ENCODE measurements at regions not wholly inside any gene's neighbourhood (a gene's known extent, or its start where the extent isn't known, plus 50 kb on each side); places are given as distances from the start of the nearest gene placed in this dataset.
"Not testable (repeated sequence)": the region's sequence is repeated elsewhere in the genome, so short reads cannot be mapped to it uniquely, and the experiment has no call there.

DNA sequence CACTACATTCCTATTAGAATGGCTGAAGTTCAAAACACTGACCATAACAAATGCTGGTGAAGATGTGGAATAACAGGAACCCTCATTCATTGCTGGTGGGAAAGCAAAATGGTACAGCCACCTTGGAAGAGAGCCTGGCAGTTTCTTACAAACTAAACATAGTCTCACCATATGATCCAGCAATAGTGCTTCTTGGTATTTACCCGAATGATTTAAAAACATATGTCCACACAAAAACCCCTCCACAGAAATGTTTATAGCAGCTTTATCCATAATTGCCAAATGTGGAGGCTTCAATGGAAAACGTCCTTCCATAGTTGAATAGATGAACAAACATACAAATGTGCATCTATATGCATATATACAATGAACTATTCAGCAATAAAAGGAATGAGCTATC is 330.8 kb downstream of the BTBD3 start:
- Histone ChIP-seq H3K9ac (ENCODE audit: low read length in 5 of 5) (no peak overlapping the region), H3K36me3 (ENCODE audit: control insufficient read depth in 5 of 5, insufficient read depth in 5 of 5, low read length in 5 of 5) (no peaks in the 10 kb centered on the region), H3K9me3 (ENCODE audit: control insufficient read depth in 5 of 5, low read length in 5 of 5) (peaks cover 0 to 3% (median 0%) of the 10 kb centered on the region in 5 donors), H3K4me3 (ENCODE audit: low read depth in 1 of 5, low read length in 5 of 5) (no peak overlapping the region), H3K27me3 (ENCODE audit: control insufficient read depth in 5 of 5, insufficient read depth in 4 of 5, low read length in 5 of 5) (no peaks in the 10 kb centered on the region), H3K27ac (ENCODE audit: low read depth, low read length) (no peak overlapping the region), H3K4me1 (ENCODE audit: control insufficient read depth in 5 of 5, insufficient read depth in 5 of 5, low read length in 5 of 5) (no peaks in the 10 kb centered on the region)

DNA sequence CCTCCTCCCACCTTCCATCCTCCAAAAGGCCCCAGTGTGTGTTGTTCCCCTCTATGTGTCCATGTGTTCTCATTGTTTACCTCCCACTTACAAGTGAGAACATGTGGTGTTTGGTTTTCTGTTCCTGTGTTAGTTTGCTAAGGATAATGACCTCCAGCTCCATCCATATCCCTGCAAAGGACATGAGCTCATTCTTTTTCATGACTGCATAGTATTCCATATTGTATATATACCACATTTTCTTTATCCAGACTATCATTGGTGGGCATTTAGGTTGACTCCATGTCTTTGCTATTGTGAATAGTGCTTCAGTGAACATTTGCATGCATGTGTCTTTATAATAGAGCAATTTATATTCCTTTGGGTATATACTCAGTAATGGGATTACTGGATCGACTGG is 333.0 kb downstream of the BTBD3 start:
- not testable (repeated sequence) for H3K4me3 ChIP-seq (ENCODE audit: low read depth in 1 of 5, low read length in 5 of 5); H3K9me3 ChIP-seq (ENCODE audit: control insufficient read depth in 5 of 5, low read length in 5 of 5); H3K27ac ChIP-seq (ENCODE audit: low read depth, low read length); H3K9ac ChIP-seq (ENCODE audit: low read length in 5 of 5); H3K4me1 ChIP-seq (ENCODE audit: control insufficient read depth in 5 of 5, insufficient read depth in 5 of 5, low read length in 5 of 5); H3K27me3 ChIP-seq (ENCODE audit: control insufficient read depth in 5 of 5, insufficient read depth in 4 of 5, low read length in 5 of 5); H3K36me3 ChIP-seq (ENCODE audit: control insufficient read depth in 5 of 5, insufficient read depth in 5 of 5, low read length in 5 of 5)

DNA sequence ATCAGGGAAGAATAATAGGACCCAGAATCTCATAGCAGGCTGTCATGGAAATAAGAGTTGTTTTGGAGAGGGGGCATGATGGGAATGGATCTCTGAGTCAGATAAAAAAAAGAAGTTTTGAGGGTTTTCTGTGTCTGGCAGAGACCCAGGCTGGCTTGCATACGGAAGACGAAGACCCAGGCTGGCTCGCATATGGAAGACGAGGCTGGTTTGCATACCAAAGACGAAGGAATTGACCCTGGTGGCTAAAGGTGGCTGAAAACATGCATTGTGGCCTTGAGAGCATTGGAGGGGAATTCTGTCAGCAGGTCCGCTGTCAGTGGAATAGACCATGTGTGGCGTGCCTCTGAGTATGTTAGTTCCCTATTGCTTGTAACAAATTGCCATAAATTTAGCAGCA is 335.1 kb downstream of the BTBD3 start:
- Histone ChIP-seq H3K27ac (ENCODE audit: low read depth, low read length) (no peak overlapping the region), H3K27me3 (ENCODE audit: control insufficient read depth in 5 of 5, insufficient read depth in 4 of 5, low read length in 5 of 5) (no peaks in the 10 kb centered on the region), H3K36me3 (ENCODE audit: control insufficient read depth in 5 of 5, insufficient read depth in 5 of 5, low read length in 5 of 5) (no peaks in the 10 kb centered on the region), H3K9me3 (ENCODE audit: control insufficient read depth in 5 of 5, low read length in 5 of 5) (no peaks in the 10 kb centered on the region), H3K4me1 (ENCODE audit: control insufficient read depth in 5 of 5, insufficient read depth in 5 of 5, low read length in 5 of 5) (peaks cover 0 to 7% (median 0%) of the 10 kb centered on the region in 5 donors), H3K9ac (ENCODE audit: low read length in 5 of 5) (no peak overlapping the region), H3K4me3 (ENCODE audit: low read depth in 1 of 5, low read length in 5 of 5) (no peak overlapping the region)

DNA sequence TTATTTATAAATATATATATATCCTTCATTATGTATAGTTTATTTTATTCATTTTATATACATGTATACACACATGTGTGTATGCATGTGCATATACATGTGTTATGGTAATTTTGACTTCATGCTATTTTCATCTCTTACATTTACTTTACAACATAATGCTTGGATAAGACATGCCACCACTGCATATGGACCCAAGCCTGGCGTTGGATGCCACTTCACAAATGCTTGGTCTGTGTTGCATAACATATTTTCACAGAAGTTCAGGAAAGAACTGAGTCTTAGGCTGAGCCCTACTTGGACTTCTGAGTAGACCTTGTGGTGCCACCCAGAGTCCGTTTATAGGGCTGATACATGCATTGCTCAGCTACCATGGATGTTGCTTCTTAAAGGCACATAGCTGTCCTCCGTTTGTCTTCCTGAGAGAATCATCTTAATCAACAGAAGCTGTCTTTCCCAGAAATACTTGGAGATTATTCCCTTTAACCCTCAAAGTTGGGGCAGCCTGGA is 337.8 kb downstream of the BTBD3 start:
- peaks cover 0 to 7% (median 0%) of the 10 kb centered on the region in 5 donors for H3K4me1 ChIP-seq (ENCODE audit: control insufficient read depth in 5 of 5, insufficient read depth in 5 of 5, low read length in 5 of 5)
- no peaks in the 10 kb centered on the region for H3K36me3 ChIP-seq (ENCODE audit: control insufficient read depth in 5 of 5, insufficient read depth in 5 of 5, low read length in 5 of 5)
- H3K9me3 ChIP-seq (ENCODE audit: control insufficient read depth in 5 of 5, low read length in 5 of 5), result no peaks in the 10 kb centered on the region
- no peak overlapping the region for H3K9ac ChIP-seq (ENCODE audit: low read length in 5 of 5)
- H3K27ac ChIP-seq (ENCODE audit: low read depth, low read length), result no peak overlapping the region
- H3K4me3 ChIP-seq (ENCODE audit: low read depth in 1 of 5, low read length in 5 of 5), result no peak overlapping the region
- H3K27me3 ChIP-seq (ENCODE audit: control insufficient read depth in 5 of 5, insufficient read depth in 4 of 5, low read length in 5 of 5), result no peaks in the 10 kb centered on the region

DNA sequence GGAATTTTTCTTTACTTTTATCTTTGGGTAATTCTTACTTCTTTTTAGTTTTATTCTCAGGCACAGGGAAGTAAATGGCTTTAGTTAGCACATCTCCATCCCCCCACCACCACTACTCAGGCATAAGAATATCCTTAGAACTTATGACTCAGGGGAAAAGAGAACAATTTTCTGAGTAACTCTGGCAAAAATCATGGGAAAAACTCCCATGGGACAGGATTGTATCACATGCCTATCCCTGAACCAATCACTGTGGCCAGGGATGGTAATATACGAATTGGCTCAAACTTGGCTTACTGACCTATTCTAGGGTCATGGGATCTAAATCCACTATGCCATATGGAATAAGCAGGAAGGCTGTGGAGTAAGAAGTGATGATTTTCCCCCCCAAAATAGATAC is 339.1 kb downstream of the BTBD3 start:
- peaks cover 0 to 7% (median 0%) of the 10 kb centered on the region in 5 donors for H3K4me1 ChIP-seq (ENCODE audit: control insufficient read depth in 5 of 5, insufficient read depth in 5 of 5, low read length in 5 of 5)
- no peak overlapping the region for H3K9ac ChIP-seq (ENCODE audit: low read length in 5 of 5)
- no peak overlapping the region for H3K27ac ChIP-seq (ENCODE audit: low read depth, low read length)
- H3K9me3 ChIP-seq (ENCODE audit: control insufficient read depth in 5 of 5, low read length in 5 of 5), result no peaks in the 10 kb centered on the region
- H3K36me3 ChIP-seq (ENCODE audit: control insufficient read depth in 5 of 5, insufficient read depth in 5 of 5, low read length in 5 of 5), result no peaks in the 10 kb centered on the region
- H3K4me3 ChIP-seq (ENCODE audit: low read depth in 1 of 5, low read length in 5 of 5), result no peak overlapping the region
- no peaks in the 10 kb centered on the region for H3K27me3 ChIP-seq (ENCODE audit: control insufficient read depth in 5 of 5, insufficient read depth in 4 of 5, low read length in 5 of 5)

DNA sequence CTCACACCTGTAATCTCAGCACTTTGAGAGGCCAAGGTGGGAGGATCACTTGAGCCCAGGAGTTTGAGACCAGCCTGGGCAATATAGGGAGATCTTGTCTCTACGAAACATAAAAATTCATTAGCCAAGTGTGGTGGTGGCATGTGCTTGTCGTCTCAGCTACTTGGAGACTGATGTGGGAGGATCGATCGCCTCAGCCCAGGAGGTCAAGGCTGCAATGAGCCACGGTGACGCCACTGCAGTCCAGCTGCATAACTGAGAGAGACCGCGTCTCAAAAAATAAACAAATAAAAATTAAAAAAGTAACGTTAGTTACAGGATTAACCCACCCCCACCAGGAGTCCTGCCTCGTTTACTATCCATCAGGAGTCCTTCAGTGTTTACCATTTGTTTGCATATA is 345.1 kb downstream of the BTBD3 start:
- Histone ChIP-seq H3K4me1 (ENCODE audit: control insufficient read depth in 5 of 5, insufficient read depth in 5 of 5, low read length in 5 of 5) (peaks cover 0 to 8% (median 0%) of the 10 kb centered on the region in 5 donors), H3K4me3 (ENCODE audit: low read depth in 1 of 5, low read length in 5 of 5) (no peak overlapping the region), H3K9ac (ENCODE audit: low read length in 5 of 5) (no peak overlapping the region), H3K27ac (ENCODE audit: low read depth, low read length) (no peak overlapping the region), H3K36me3 (ENCODE audit: control insufficient read depth in 5 of 5, insufficient read depth in 5 of 5, low read length in 5 of 5) (no peaks in the 10 kb centered on the region), H3K9me3 (ENCODE audit: control insufficient read depth in 5 of 5, low read length in 5 of 5) (no peaks in the 10 kb centered on the region), H3K27me3 (ENCODE audit: control insufficient read depth in 5 of 5, insufficient read depth in 4 of 5, low read length in 5 of 5) (no peaks in the 10 kb centered on the region)

DNA sequence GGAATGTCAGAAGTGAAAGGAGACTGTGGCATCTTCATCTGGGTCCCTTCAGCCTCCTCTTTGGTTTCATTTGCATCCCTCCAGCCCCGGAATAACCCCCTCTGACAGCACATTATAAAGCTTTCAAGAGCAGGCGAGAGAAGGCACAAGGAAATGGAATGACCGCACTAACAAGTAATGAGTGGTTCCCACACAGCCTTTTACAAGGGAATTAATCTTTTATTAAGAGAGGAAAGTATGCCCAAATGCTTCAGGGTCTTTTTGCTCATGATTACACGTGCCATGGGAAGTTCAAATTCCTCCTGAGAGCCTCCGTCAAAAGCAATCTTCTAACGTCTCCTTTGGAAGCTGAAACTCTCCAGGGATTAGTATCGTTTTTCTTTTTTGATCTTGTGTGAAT is 347.0 kb downstream of the BTBD3 start:
- H3K36me3 ChIP-seq (ENCODE audit: control insufficient read depth in 5 of 5, insufficient read depth in 5 of 5, low read length in 5 of 5), result no peaks in the 10 kb centered on the region

DNA sequence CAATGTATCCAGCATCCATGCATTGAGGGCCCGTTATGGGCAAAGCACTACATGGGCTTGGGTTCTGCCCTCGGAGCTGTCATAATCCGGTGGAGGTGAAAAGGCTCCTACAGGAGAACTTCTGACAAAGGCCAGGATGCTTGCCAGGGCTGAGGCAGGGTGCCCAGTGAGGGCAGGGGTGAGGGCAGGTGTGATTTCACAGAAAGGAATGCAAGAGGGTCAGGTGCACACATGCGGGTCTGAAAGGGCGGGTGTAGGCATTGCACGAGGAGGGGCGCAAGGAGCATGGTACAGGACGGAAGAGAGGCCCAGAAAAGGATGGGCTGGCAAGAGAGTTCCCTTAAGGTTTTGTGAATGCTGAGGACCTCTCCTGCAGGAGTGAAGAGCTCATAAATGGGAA is 348.0 kb downstream of the BTBD3 start:
- Histone ChIP-seq H3K9me3 (ENCODE audit: control insufficient read depth in 5 of 5, low read length in 5 of 5) (no peaks in the 10 kb centered on the region), H3K36me3 (ENCODE audit: control insufficient read depth in 5 of 5, insufficient read depth in 5 of 5, low read length in 5 of 5) (no peaks in the 10 kb centered on the region), H3K4me1 (ENCODE audit: control insufficient read depth in 5 of 5, insufficient read depth in 5 of 5, low read length in 5 of 5) (peaks cover 0 to 8% (median 0%) of the 10 kb centered on the region in 5 donors), H3K27me3 (ENCODE audit: control insufficient read depth in 5 of 5, insufficient read depth in 4 of 5, low read length in 5 of 5) (no peaks in the 10 kb centered on the region), H3K27ac (ENCODE audit: low read depth, low read length) (no peak overlapping the region), H3K4me3 (ENCODE audit: low read depth in 1 of 5, low read length in 5 of 5) (no peak overlapping the region), H3K9ac (ENCODE audit: low read length in 5 of 5) (no peak overlapping the region)

More for the DNA sequence above, 347.0 kb downstream of the BTBD3 start:
- no peaks in the 10 kb centered on the region for H3K9me3 ChIP-seq (ENCODE audit: control insufficient read depth in 5 of 5, low read length in 5 of 5)
- H3K27me3 ChIP-seq (ENCODE audit: control insufficient read depth in 5 of 5, insufficient read depth in 4 of 5, low read length in 5 of 5), result no peaks in the 10 kb centered on the region
- no peak overlapping the region for H3K9ac ChIP-seq (ENCODE audit: low read length in 5 of 5)
- no peak overlapping the region for H3K27ac ChIP-seq (ENCODE audit: low read depth, low read length)
- no peak overlapping the region for H3K4me3 ChIP-seq (ENCODE audit: low read depth in 1 of 5, low read length in 5 of 5)
- peaks cover 0 to 8% (median 0%) of the 10 kb centered on the region in 5 donors for H3K4me1 ChIP-seq (ENCODE audit: control insufficient read depth in 5 of 5, insufficient read depth in 5 of 5, low read length in 5 of 5)

DNA sequence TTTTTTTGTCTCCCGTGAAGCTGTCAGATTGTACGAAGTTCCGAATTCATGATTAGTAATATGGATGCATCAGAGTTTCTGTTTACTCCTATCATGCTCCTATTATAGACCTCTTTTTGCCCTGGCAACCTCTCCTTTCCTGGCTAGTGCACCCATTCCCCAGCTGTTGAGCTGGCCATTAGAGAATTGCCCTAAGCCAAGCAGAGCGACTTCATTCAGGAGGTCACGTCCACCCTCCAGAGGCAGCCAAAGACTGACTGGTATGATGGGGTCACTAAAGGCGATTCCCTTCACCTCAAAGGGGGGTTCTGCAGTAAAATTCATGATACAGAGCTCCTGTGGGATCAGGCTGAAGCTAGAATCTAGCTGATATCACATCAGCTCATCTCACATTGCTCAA is 351.9 kb downstream of the BTBD3 start:
- H3K4me1 ChIP-seq (ENCODE audit: control insufficient read depth in 5 of 5, insufficient read depth in 5 of 5, low read length in 5 of 5), result peaks cover 0 to 8% (median 0%) of the 10 kb centered on the region in 5 donors
- no peak overlapping the region for H3K4me3 ChIP-seq (ENCODE audit: low read depth in 1 of 5, low read length in 5 of 5)
- no peaks in the 10 kb centered on the region for H3K9me3 ChIP-seq (ENCODE audit: control insufficient read depth in 5 of 5, low read length in 5 of 5)
- no peaks in the 10 kb centered on the region for H3K36me3 ChIP-seq (ENCODE audit: control insufficient read depth in 5 of 5, insufficient read depth in 5 of 5, low read length in 5 of 5)
- H3K9ac ChIP-seq (ENCODE audit: low read length in 5 of 5), result no peak overlapping the region
- no peaks in the 10 kb centered on the region for H3K27me3 ChIP-seq (ENCODE audit: control insufficient read depth in 5 of 5, insufficient read depth in 4 of 5, low read length in 5 of 5)
- H3K27ac ChIP-seq (ENCODE audit: low read depth, low read length), result no peak overlapping the region

DNA sequence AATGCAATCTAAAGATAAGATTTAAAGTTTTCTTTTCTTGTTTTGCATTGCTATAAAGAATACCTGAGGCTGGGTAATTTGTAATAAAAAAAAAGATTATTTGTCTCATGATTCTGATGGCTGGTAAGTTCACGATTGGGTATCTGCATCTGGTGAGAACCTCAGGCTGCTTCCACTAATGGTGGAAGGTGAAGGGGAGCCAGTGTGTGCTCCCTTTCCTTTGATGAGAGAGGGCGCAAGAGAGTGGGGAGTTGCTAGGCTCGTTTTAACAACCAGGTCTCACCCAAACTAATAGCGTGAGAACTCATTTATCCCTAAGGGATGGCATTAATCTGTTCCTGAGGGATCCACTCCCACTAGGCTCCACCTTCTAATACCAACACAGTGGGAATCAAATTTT is 353.2 kb downstream of the BTBD3 start:
- Histone ChIP-seq H3K4me3 (ENCODE audit: low read depth in 1 of 5, low read length in 5 of 5) (no peak overlapping the region), H3K9ac (ENCODE audit: low read length in 5 of 5) (no peak overlapping the region), H3K36me3 (ENCODE audit: control insufficient read depth in 5 of 5, insufficient read depth in 5 of 5, low read length in 5 of 5) (no peaks in the 10 kb centered on the region), H3K27ac (ENCODE audit: low read depth, low read length) (no peak overlapping the region), H3K27me3 (ENCODE audit: control insufficient read depth in 5 of 5, insufficient read depth in 4 of 5, low read length in 5 of 5) (no peaks in the 10 kb centered on the region), H3K4me1 (ENCODE audit: control insufficient read depth in 5 of 5, insufficient read depth in 5 of 5, low read length in 5 of 5) (peaks cover 0 to 8% (median 0%) of the 10 kb centered on the region in 5 donors), H3K9me3 (ENCODE audit: control insufficient read depth in 5 of 5, low read length in 5 of 5) (no peaks in the 10 kb centered on the region)

All from subcutaneous abdominal adipose tissue (tissue), 5 donors.